ENCODE measurements at regions not wholly inside any gene's neighbourhood (a gene's known extent, or its start where the extent isn't known, plus 50 kb on each side); places are given as distances from the start of the nearest gene placed in this dataset.
"Not testable (repeated sequence)": the region's sequence is repeated elsewhere in the genome, so short reads cannot be mapped to it uniquely, and the experiment has no call there.

DNA sequence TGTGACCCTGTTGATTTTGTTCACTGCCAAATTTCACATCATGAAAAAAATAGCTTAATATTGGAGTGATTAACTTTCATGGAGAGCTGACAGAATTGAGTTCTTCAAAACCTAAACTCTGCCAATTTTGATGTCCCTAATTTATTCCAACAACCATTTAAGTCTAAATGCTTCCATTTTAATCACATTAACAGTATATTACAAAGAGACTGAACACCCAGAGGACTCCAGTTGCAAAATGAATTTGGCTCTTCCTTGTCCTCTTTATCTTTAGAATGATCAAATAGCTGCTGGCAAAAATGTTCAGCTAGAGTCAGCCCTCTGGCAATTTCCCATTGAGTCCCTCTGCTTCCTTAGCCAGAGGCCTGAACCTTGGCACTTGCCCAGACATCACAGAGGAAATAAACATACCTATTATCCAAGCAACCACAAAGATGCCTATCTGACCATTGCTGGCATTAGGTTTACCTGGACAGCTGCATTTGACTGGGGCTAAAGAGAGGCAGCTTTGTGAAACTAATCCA lies 299.0 kb upstream of the STXBP5 start:
- peak; percentile 69 for DNase-seq

DNA sequence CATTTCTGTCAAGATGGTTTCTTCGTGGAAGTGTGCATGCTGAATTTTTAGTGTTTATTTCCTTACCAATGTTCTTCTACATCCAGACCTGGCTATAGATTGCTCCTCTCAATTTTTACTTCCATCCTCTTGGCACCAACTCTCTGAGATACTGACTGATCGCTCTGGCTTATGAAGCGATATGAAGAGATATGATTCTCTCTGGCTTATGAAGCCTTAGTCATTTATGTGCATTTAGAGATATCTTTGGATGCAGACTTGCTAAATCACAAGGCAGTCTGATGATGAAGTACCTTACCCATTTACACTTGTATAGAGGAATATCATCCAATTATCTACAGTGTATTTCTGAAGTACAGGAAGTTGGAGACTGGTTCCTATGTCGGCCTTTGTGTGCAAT lies 295.4 kb upstream of the STXBP5 start:
- DNase-seq, result no peak

- DNase-seq, result no peak
Observed at GRCh38 chr6:146909376-146909775, 294.8 kb upstream of the STXBP5 start.

GRCh38 chr6:146909886-146910285 lies 294.3 kb upstream of the STXBP5 start:
- DNase-seq, result no peak

DNA sequence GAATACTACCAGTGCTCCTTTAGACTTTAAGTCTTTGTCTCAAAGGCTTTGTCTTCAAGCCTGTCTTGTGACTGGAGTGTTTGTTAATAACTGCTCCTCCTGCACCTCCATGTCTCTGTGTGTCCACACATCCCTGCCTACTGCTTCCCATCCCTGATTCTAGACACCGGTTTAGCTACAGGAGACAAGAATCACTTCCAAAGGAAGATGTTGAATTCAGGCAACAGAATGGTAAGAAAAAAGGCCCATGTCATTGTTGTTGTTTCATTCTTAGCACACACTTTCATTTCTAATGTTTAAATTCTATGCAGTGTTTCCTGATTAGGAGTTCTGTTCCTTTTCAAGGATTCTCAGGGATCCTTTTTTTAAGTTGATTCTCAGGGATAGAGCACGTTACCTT lies 293.6 kb upstream of the STXBP5 start:
- DNase-seq, result no peak

GRCh38 chr6:146911635-146912215 lies 292.5 kb upstream of the STXBP5 start:
- no peak for DNase-seq

DNA sequence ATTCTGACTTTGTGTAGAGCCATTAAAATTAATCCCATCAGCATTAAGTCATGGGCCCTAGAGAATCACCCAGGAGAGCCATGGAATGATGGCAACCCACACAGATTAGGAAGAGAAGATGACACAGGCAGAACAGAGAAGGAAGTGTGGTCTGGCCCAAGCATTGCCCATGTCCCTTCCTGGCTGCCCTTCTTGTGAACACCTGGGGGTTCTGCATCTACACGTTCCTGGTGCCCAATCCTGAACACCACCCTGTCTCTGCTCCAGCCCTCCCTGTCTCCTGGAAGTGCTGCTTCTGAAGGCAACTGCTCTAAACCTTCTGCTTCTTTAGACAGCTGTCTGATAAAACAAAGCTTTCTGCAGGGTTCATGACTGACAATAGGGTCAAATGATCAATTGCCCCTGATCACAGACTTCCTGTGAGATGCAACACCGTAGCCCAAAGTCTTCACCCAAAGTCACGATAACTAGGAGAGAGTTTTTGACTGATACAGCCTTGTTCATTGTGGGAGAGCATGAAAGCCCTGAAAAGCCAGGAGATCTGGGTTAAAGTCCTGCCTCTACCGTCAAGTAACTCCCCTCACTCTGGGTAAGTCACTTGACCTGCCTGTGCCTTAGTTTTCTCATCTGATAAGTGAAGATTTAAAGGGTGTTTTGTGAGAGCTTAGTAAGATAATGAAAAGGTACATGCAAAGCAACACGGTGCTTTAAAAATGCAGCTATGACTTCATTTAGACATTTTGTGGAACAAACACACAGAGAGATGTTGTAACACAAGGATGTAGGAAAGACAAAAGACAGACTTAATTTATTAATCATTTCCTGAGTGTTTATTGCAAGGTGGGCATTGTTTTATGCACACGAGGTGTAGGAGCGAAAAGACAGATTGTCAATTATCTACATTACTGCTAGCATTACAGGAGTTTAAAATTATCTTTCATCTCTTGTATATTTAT lies 291.2 kb upstream of the STXBP5 start:
- DNase-seq, result no peak

- no peak for DNase-seq
Observed at GRCh38 chr6:146913842-146914488, 290.3 kb upstream of the STXBP5 start.

- DNase-seq, result no peak
Observed at GRCh38 chr6:146914489-146915483, 289.4 kb upstream of the STXBP5 start.

GRCh38 chr6:146915671-146916127 lies 288.5 kb upstream of the STXBP5 start:
- no peak for DNase-seq

GRCh38 chr6:146916435-146917025 lies 287.7 kb upstream of the STXBP5 start:
- no peak for DNase-seq

DNA sequence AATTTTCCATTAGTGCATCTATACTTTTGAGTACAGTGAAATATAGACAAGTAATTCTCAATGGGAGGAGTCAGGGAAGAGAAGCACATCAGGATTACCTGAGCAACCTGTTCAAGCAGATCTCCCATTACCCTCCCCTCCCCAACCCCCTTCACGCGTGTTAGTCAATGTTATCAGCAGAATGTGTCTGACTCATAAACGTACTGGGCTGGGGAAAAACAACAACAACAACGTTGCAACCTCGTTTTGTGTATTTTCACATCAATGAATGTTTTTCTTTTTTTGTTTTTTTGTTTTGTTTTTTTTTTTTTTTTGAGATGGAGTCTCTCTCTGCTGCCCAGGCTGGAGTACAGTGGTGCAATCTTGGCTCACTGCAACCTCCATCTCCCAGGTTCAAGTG lies 287.0 kb upstream of the STXBP5 start:
- no peak for DNase-seq

GRCh38 chr6:146917979-146918378 lies 286.2 kb upstream of the STXBP5 start:
- no peak for DNase-seq

DNA sequence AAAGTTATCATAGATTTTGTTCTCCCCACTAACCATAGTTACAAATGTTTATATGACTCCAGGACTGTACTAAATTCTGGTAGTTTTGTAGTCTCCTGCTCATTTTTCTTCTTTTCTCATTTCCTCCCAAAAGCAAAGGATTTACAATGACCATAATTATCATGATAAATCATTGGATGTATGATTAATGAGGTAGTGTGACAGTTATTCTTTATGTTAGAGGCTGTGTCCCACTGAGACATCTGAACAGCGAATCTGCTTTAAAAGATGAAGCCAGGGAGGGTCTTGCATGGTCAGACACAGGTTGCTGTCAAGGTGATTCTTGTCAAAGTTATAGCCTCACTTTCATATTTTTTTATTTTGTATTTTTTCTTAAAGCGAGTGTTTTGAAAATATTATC lies 285.2 kb upstream of the STXBP5 start:
- DNase-seq, result no peak

DNA sequence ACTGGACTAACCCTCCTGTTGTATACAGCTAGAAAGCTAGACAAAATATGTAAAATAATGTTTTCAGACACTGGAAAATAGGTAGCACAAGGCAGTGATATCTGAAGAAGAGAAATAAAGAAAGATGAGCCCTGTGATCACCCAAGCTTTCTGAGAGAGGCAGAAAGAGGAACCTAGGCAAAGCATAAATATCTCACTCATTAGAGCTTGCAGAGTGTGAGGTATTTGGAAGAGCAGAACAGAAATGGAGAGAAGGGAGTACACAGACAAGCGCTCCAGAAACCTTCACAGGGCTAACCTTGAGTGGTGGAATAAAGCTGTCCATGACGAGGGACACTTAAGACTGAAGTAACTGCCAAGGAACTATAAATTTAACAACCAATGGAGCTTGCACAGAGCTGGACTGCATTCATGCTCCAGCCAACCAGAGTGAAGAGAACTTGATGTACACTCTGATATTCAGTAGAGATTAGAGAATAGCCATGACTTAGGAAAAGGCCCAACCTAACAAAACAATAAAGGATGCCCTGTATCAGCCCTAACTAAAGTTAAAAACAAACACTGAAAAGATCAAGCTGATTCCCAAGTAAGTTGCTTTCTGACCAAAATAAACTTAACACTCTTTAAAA lies 280.9 kb upstream of the STXBP5 start:
- DNase-seq, result no peak

DNA sequence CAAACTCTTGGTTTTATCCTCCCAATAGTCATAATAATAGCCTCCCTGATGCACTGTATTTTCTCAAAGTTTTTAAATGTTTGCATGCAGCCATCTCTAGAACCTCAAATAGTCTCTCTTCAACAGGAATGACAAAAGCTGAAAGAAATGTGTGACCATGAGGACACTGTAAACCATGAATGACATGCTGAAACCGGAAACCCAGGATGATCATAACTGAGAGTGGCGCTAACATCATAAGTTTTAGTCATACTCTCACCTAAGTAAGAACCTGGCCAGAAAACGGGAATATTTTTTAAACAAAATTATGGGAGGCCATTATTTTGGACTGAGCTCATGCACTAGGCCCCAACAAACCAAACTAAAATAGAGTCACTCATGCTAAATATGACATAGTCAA lies 278.4 kb upstream of the STXBP5 start:
- no peak for DNase-seq

GRCh38 chr6:146928503-146928902 lies 275.7 kb upstream of the STXBP5 start:
- DNase-seq, result no peak

GRCh38 chr6:146931214-146931613 lies 273.0 kb upstream of the STXBP5 start:
- DNase-seq, result no peak

GRCh38 chr6:146937316-146937715 lies 266.9 kb upstream of the STXBP5 start:
- no peak for DNase-seq

DNA sequence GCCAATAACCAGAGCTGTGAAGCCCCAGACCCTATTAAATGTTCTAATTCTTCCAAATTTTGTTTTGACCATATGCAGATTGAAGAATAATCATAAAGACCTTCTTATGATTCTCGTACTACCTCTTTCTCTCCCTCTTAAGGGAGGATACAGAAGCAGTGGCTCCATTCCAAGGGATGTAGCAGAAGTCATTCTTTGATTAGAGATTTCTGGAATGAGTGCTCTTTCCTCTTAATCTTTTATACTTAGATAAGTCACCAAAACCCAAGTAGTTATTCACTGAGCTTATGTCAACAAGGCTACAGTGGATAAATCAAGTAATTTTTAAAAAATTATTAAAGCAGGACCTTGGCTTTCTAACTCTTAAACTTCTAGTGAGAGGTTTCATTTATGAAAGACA lies 266.0 kb upstream of the STXBP5 start:
- no peak for DNase-seq

DNA sequence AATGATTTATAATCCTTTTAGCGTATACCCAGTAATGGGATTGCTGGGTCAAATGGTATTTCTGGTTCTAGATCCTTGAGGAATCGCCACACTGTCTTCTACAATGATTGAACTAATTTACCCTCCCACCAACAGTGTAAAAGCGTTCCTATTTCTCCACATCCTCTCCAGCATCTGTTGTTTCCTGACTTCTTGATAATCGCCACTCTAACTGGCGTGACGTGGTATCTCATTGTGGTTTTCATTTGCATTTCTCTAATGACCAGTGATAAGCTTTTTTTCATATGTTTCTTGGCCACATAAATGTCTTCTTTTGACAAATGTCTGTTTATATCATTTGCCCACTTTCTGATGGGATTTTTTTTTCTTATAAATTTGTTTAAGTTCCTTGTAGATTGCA lies 264.8 kb upstream of the STXBP5 start:
- DNase-seq, result not testable (repeated sequence)
